GM18909 (cell line): ENCODE measurements at regions not wholly inside any gene's neighbourhood (a gene's known extent, or its start where the extent isn't known, plus 50 kb on each side); places are given as distances from the start of the nearest gene placed in this dataset.

ENCODE experiments used
- ATAC-seq: cut with Tn5 transposase; IDR thresholded peaks from one replicate; pipeline ENCODE4 v1.9.1; 2021; ENCODE audit warnings: mild to moderate bottlenecking; ENCODE audit not compliant: unreplicated experiment, poor library complexity

GRCh38 chr11:122189229-122189628 lies 73.2 kb upstream of the BLID start:
- ATAC-seq, result no peak

- ATAC-seq, result no peak
Measured at GRCh38 chr11:122187373-122188165, 71.6 kb upstream of the BLID start.

GRCh38 chr11:122186439-122187080 lies 70.5 kb upstream of the BLID start:
- ATAC-seq, result no peak

- no peak for ATAC-seq
Measured at GRCh38 chr11:122183933-122184332, 67.9 kb upstream of the BLID start.

GRCh38 chr11:122181893-122182292 lies 65.9 kb upstream of the BLID start:
- ATAC-seq, result no peak

- ATAC-seq, result no peak
Measured at GRCh38 chr11:122181372-122181771, 65.4 kb upstream of the BLID start.

- ATAC-seq, result no peak
Measured at GRCh38 chr11:122179961-122180834, 64.2 kb upstream of the BLID start.

- ATAC-seq, result no peak
Measured at GRCh38 chr11:122178795-122179194, 62.8 kb upstream of the BLID start.

GRCh38 chr11:122177238-122177637 lies 61.2 kb upstream of the BLID start:
- ATAC-seq, result no peak

- ATAC-seq, result no peak
Measured at GRCh38 chr11:122176651-122177050, 60.6 kb upstream of the BLID start.

- no peak for ATAC-seq
Measured at GRCh38 chr11:122175306-122175705, 59.3 kb upstream of the BLID start.

GRCh38 chr11:122173587-122173986 lies 57.6 kb upstream of the BLID start:
- ATAC-seq, result no peak

- no peak for ATAC-seq
Measured at GRCh38 chr11:122173074-122173450, 57.0 kb upstream of the BLID start.

- no peak for ATAC-seq
Measured at GRCh38 chr11:122172352-122173073, 56.5 kb upstream of the BLID start.

- no peak for ATAC-seq
Measured at GRCh38 chr11:122170815-122171475, 54.9 kb upstream of the BLID start.

- no peak for ATAC-seq
Measured at GRCh38 chr11:122168218-122168617, 52.2 kb upstream of the BLID start.

- no peak for ATAC-seq
Measured at GRCh38 chr11:122167100-122167499, 51.1 kb upstream of the BLID start.

- ATAC-seq, result no peak
Measured at GRCh38 chr11:122165607-122166371, 49.8 kb upstream of the BLID start.
